Uterus (tissue), 2 donors: ENCODE measurements at regions not wholly inside any gene's neighbourhood (a gene's known extent, or its start where the extent isn't known, plus 50 kb on each side); places are given as distances from the start of the nearest gene placed in this dataset.

Experiments used
- CTCF ChIP-seq, 4 experiments: fragments of 200-600 bp in 2 of 4; fragments of 450-650 bp in 2 of 4; sonication (generic) in 2 of 4; IDR thresholded peaks; one replicate each; pipeline ENCODE4 v1.5.1; 2016 to 2019; ENCODE audit warnings: antibody characterized with exemption in 4 of 4, mild to moderate bottlenecking in 2 of 4, moderate library complexity in 1 of 4
- POLR2A ChIP-seq, 2 donors: fragments of 450-650 bp; IDR thresholded peaks; one replicate each; pipeline ENCODE4 v1.6.1; 2016; ENCODE audit warnings: antibody characterized with exemption in 2 of 2, mild to moderate bottlenecking in 1 of 2, moderate library complexity in 1 of 2

GRCh38 chr7:16001477-16001876 lies 315.0 kb upstream of the MEOX2 start:
- no peak for TF ChIP-seq CTCF (IDR thresholded peaks at IDR 0.05)
- TF ChIP-seq POLR2A (IDR thresholded peaks at IDR 0.05): no peak
